Activated CD4-positive, alpha-beta T cell treated with anti-CD3 and anti-CD28 coated beads, Interleukin-2, amount 10 ng/mL, durations not matched to agents 7 days and 5 days (primary cell): ENCODE measurements at regions not wholly inside any gene's neighbourhood (a gene's known extent, or its start where the extent isn't known, plus 50 kb on each side); places are given as distances from the start of the nearest gene placed in this dataset.

Experiments
- CTCF ChIA-PET: fragments of 350-600 bp; sonication (Branson Sonifier 250); formaldehyde crosslinking; loops from one replicate; lab custom pipeline; 2021; ENCODE audit warnings: antibody characterized with exemption; lab: Charles Lee
- POLR2A ChIA-PET: fragments of 350-600 bp; sonication (Branson Sonifier 250); formaldehyde crosslinking; loops from one replicate; lab custom pipeline; 2021; ENCODE audit warnings: antibody characterized with exemption; lab: Charles Lee
- DNase-seq: peaks from one replicate; pipeline ENCODE4 v3.0.0-alpha.2; 2020
- H3K27ac Mint-ChIP-seq: one replicate; pipeline ENCODE4 v1.8.0; 2021; ENCODE audit warnings: mild to moderate bottlenecking, moderate library complexity, mixed read lengths
- H3K27me3 Mint-ChIP-seq: one replicate; pipeline ENCODE4 v1.8.0; 2021; ENCODE audit warnings: mixed read lengths
- H3K36me3 Mint-ChIP-seq: one replicate; pipeline ENCODE4 v1.8.0; 2021; ENCODE audit warnings: low read depth, mixed read lengths
- H3K4me1 Mint-ChIP-seq: one replicate; pipeline ENCODE4 v1.8.0; 2021; ENCODE audit warnings: mixed read lengths
- H3K4me3 Mint-ChIP-seq: one replicate; pipeline ENCODE4 v1.8.0; 2021; ENCODE audit warnings: mild to moderate bottlenecking, moderate library complexity, mixed read lengths
- H3K9me3 Mint-ChIP-seq: one replicate; pipeline ENCODE4 v1.8.0; 2021; ENCODE audit warnings: mixed read lengths

GRCh38 chrX:145549496-145549895 is 268.1 kb upstream of the SLITRK2 start:
- Mint-ChIP-seq H3K9me3 (no peaks in the 10 kb centered on the region), H3K36me3 (no peaks in the 10 kb centered on the region), H3K4me1 (no peaks in the 10 kb centered on the region), H3K27ac (no peak overlapping the region), H3K4me3 (no peak overlapping the region), H3K27me3 (no peaks in the 10 kb centered on the region)
- no peak for DNase-seq
- ChIA-PET CTCF (no interaction called here), POLR2A (no interaction called here)

- no peak for DNase-seq
- no peaks in the 10 kb centered on the region for H3K36me3 Mint-ChIP-seq
- no peaks in the 10 kb centered on the region for H3K27me3 Mint-ChIP-seq
- ChIA-PET POLR2A (no interaction called here), CTCF (no interaction called here)
- H3K4me3 Mint-ChIP-seq = no peak overlapping the region
- no peak overlapping the region for H3K27ac Mint-ChIP-seq
- peaks cover 2% of the 10 kb centered on the region for H3K9me3 Mint-ChIP-seq
- no peaks in the 10 kb centered on the region for H3K4me1 Mint-ChIP-seq
These were observed 265.0 kb upstream of the SLITRK2 start for GRCh38 chrX:145552643-145553042.

GRCh38 chrX:145553702-145554101 is 263.9 kb upstream of the SLITRK2 start:
- CTCF ChIA-PET = no interaction called here
- peaks cover 2% of the 10 kb centered on the region for H3K9me3 Mint-ChIP-seq
- no peak for DNase-seq
- POLR2A ChIA-PET = no interaction called here
- no peak overlapping the region for H3K4me3 Mint-ChIP-seq
- no peaks in the 10 kb centered on the region for H3K4me1 Mint-ChIP-seq
- H3K27me3 Mint-ChIP-seq = no peaks in the 10 kb centered on the region
- no peaks in the 10 kb centered on the region for H3K36me3 Mint-ChIP-seq
- H3K27ac Mint-ChIP-seq = no peak overlapping the region

- DNase-seq = no peak
- ChIA-PET POLR2A (no interaction called here), CTCF (no interaction called here)
- H3K27me3 Mint-ChIP-seq = no peaks in the 10 kb centered on the region
- H3K27ac Mint-ChIP-seq = no peak overlapping the region
- no peak overlapping the region for H3K4me3 Mint-ChIP-seq
- H3K36me3 Mint-ChIP-seq = no peaks in the 10 kb centered on the region
- no peaks in the 10 kb centered on the region for H3K4me1 Mint-ChIP-seq
- no peaks in the 10 kb centered on the region for H3K9me3 Mint-ChIP-seq
These were observed 254.5 kb upstream of the SLITRK2 start for GRCh38 chrX:145563159-145563558.

GRCh38 chrX:145609951-145610511 is 207.6 kb upstream of the SLITRK2 start:
- DNase-seq = no peak
- no peaks in the 10 kb centered on the region for H3K4me1 Mint-ChIP-seq
- H3K27ac Mint-ChIP-seq = no peak overlapping the region
- POLR2A ChIA-PET = no interaction called here
- H3K4me3 Mint-ChIP-seq = no peak overlapping the region
- CTCF ChIA-PET = no interaction called here
- no peaks in the 10 kb centered on the region for H3K36me3 Mint-ChIP-seq
- no peaks in the 10 kb centered on the region for H3K27me3 Mint-ChIP-seq
- no peaks in the 10 kb centered on the region for H3K9me3 Mint-ChIP-seq

GRCh38 chrX:145613894-145614293 is 203.7 kb upstream of the SLITRK2 start:
- Mint-ChIP-seq H3K27me3 (no peaks in the 10 kb centered on the region), H3K4me1 (no peaks in the 10 kb centered on the region), H3K27ac (no peak overlapping the region), H3K36me3 (no peaks in the 10 kb centered on the region), H3K4me3 (no peak overlapping the region), H3K9me3 (peaks cover 2% of the 10 kb centered on the region)
- ChIA-PET CTCF (interaction anchor here (0.6 kb wide), 1 partner anchor 594 kb away, joined by 3 read pairs; no protein-coding TSS in a partner anchor), POLR2A (no interaction called here)
- no peak for DNase-seq

GRCh38 chrX:145620666-145621065 is 197.0 kb upstream of the SLITRK2 start:
- H3K27me3 Mint-ChIP-seq = no peaks in the 10 kb centered on the region
- CTCF ChIA-PET = no interaction called here

GRCh38 chrX:145623453-145623852 is 194.2 kb upstream of the SLITRK2 start:
- no peak overlapping the region for H3K27ac Mint-ChIP-seq
- no peaks in the 10 kb centered on the region for H3K27me3 Mint-ChIP-seq

More at GRCh38 chrX:145620666-145621065, 197.0 kb upstream of the SLITRK2 start:
- H3K4me1 Mint-ChIP-seq = no peaks in the 10 kb centered on the region
- H3K36me3 Mint-ChIP-seq = no peaks in the 10 kb centered on the region
- no peak for DNase-seq
- POLR2A ChIA-PET = no interaction called here
- no peak overlapping the region for H3K4me3 Mint-ChIP-seq
- no peak overlapping the region for H3K27ac Mint-ChIP-seq
- peaks cover 2% of the 10 kb centered on the region for H3K9me3 Mint-ChIP-seq

GRCh38 chrX:145630081-145630480 is 187.5 kb upstream of the SLITRK2 start:
- H3K27ac Mint-ChIP-seq = no peak overlapping the region
- H3K4me3 Mint-ChIP-seq = no peak overlapping the region
- H3K4me1 Mint-ChIP-seq = no peaks in the 10 kb centered on the region
- no peak for DNase-seq
- no peaks in the 10 kb centered on the region for H3K36me3 Mint-ChIP-seq
- CTCF ChIA-PET = interaction anchor here (0.7 kb wide), 1 partner anchor 169 kb away, joined by 3 read pairs; no protein-coding TSS in a partner anchor
- POLR2A ChIA-PET = no interaction called here
- no peaks in the 10 kb centered on the region for H3K27me3 Mint-ChIP-seq
- peaks cover 3% of the 10 kb centered on the region for H3K9me3 Mint-ChIP-seq

More at GRCh38 chrX:145623453-145623852, 194.2 kb upstream of the SLITRK2 start:
- DNase-seq = no peak
- CTCF ChIA-PET = no interaction called here
- H3K4me3 Mint-ChIP-seq = no peak overlapping the region
- H3K36me3 Mint-ChIP-seq = no peaks in the 10 kb centered on the region
- no peaks in the 10 kb centered on the region for H3K9me3 Mint-ChIP-seq
- H3K4me1 Mint-ChIP-seq = no peaks in the 10 kb centered on the region
- POLR2A ChIA-PET = no interaction called here

GRCh38 chrX:145630806-145631435 is 186.7 kb upstream of the SLITRK2 start:
- DNase-seq = no peak
- no peaks in the 10 kb centered on the region for H3K27me3 Mint-ChIP-seq
- H3K27ac Mint-ChIP-seq = no peak overlapping the region
- CTCF ChIA-PET = no interaction called here
- H3K4me1 Mint-ChIP-seq = no peaks in the 10 kb centered on the region
- POLR2A ChIA-PET = no interaction called here
- no peak overlapping the region for H3K4me3 Mint-ChIP-seq
- H3K36me3 Mint-ChIP-seq = no peaks in the 10 kb centered on the region
- H3K9me3 Mint-ChIP-seq = peaks cover 3% of the 10 kb centered on the region

- no peaks in the 10 kb centered on the region for H3K4me1 Mint-ChIP-seq
- ChIA-PET CTCF (no interaction called here), POLR2A (no interaction called here)
- DNase-seq = no peak
- no peak overlapping the region for H3K4me3 Mint-ChIP-seq
- no peaks in the 10 kb centered on the region for H3K27me3 Mint-ChIP-seq
- no peak overlapping the region for H3K27ac Mint-ChIP-seq
- no peaks in the 10 kb centered on the region for H3K36me3 Mint-ChIP-seq
- peaks cover 3% of the 10 kb centered on the region for H3K9me3 Mint-ChIP-seq
These were observed 186.1 kb upstream of the SLITRK2 start for GRCh38 chrX:145631461-145631951.

GRCh38 chrX:145654486-145654885 is 163.1 kb upstream of the SLITRK2 start:
- Mint-ChIP-seq H3K4me3 (no peak overlapping the region), H3K9me3 (peaks cover 7% of the 10 kb centered on the region), H3K4me1 (no peaks in the 10 kb centered on the region), H3K27me3 (no peaks in the 10 kb centered on the region), H3K27ac (no peak overlapping the region), H3K36me3 (no peaks in the 10 kb centered on the region)
- POLR2A ChIA-PET = no interaction called here
- DNase-seq = no peak
- CTCF ChIA-PET = no interaction called here

GRCh38 chrX:145673841-145674240 is 143.8 kb upstream of the SLITRK2 start:
- H3K27ac Mint-ChIP-seq = no peak overlapping the region
- no peak overlapping the region for H3K4me3 Mint-ChIP-seq
- peaks cover 2% of the 10 kb centered on the region for H3K9me3 Mint-ChIP-seq
- no peaks in the 10 kb centered on the region for H3K27me3 Mint-ChIP-seq
- ChIA-PET CTCF (no interaction called here), POLR2A (no interaction called here)
- no peaks in the 10 kb centered on the region for H3K36me3 Mint-ChIP-seq
- no peaks in the 10 kb centered on the region for H3K4me1 Mint-ChIP-seq
- DNase-seq = no peak
